NCI-H1417 (cell line): ENCODE measurements at regions not wholly inside any gene's neighbourhood (a gene's known extent, or its start where the extent isn't known, plus 50 kb on each side); places are given as distances from the start of the nearest gene placed in this dataset.

Experiments used
- DNase-seq, 3 experiments: peaks; one replicate each; lab custom pipeline; 2025; lab: John Stamatoyannopoulos, UW

DNA sequence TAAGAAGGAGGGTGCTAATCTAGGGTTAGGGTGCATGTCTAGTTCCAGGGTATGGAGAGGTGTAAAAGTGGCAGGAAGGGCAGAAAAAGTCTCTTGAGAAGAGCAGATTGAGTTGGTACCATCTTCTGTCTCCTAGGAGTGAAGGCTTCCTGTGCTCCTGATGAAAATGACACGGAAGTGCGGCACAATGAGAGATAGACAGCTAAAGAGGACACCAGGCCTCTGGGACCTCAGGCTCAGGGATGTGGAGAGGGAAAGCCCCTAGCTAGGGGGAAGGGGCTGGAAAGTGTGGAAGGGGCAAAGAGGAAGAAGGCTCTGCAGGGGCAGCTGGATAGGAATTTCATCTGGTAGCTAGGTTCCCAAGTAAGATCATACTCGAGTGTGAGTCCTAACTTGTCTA, 498.3 kb upstream of the EEF2KMT start:
- DNase-seq, result no peak

DNA sequence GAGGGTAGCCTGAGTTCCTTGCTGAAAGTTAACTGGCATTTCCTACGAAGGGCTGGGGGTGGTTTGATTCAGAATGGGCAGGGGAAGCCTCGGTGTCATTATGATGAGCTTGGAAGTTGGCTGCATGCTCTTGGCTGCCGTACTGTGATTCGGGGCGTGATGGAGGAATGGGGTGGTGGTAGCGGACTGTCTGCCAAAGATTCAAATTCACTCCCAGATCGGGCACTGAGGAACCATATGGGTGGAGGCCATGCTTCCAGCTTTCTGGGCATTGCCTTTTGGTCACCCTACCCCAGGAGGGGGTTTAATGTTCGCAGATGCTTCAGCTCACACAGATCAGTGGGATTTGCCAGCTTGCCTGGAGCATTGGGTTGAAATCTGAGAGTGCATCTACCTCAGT, 492.8 kb upstream of the EEF2KMT start:
- DNase-seq, result no peak

DNA sequence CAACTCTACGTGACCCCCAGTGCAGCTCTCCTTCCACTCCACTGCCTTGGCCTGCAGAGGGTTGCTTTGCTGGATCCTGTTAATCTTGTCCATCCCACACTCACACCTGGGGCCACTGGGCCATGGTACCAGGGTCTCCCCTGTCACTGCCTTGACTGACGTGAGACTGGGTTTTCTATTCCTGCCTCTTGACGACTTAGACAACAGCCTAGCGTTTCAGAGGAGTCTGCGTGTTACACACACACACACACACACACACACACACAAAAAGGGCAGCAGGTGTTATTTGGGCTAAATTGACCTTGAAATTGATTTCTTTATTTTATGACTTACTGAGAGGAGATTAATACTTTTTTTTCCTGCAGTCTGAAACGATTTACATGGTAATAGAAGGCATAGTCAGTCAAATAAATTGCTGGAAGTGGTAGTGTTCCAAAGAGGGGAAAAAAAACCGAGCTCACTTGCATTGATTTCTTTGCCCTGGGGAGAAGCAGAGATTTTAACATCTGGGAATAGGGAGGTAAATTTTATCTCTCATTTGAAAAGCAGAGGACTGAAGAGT, 492.3 kb upstream of the EEF2KMT start:
- DNase-seq, result no peak

GRCh38 chr16:5584109-5584508, 486.5 kb upstream of the EEF2KMT start:
- DNase-seq, result no peak

DNA sequence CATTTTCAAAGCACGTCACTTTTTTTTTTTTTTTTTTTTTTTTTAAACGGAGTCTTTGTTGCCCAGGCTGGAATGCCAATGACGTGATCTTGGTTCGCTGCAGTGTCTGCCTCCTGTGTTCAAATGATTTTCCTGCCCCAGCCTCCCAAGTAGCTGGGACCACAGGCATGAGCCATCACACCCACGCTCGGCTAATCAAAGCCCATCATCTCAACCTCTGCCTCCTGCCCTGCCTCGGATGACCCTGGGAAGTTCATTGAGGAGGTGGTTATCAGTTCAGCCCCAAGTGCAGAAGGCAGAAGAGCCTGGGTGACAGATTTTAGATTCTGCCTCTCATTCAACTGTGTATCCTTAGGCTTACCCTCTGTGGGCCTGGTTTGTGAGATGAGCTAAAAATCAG, 484.9 kb upstream of the EEF2KMT start:
- DNase-seq, result no peak

DNA sequence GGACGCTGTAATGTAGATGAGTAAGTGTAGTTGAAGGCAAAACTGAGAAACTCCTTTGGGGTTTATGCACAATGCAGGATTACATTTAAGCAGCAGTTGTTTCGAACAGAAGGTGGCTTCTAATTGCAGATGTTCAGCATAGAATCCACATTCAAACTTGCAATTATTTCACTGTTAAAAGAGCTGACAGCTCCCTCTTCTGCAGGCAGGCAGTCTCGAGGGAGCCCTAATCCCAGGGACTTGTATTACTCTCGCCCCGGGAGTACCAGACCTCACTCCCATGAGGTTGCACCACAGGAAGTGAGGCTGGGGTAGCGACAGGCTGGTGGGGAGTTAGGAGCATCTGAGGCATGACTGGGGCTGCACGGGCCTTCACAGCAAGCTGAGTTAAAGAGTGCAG, 484.3 kb upstream of the EEF2KMT start:
- no peak for DNase-seq

- no peak for DNase-seq
These were observed 483.8 kb upstream of the EEF2KMT start for GRCh38 chr16:5581428-5581827.

GRCh38 chr16:5580772-5581171, 483.2 kb upstream of the EEF2KMT start:
- DNase-seq, result peak in 1 of 3 experiments; percentile 80

DNA sequence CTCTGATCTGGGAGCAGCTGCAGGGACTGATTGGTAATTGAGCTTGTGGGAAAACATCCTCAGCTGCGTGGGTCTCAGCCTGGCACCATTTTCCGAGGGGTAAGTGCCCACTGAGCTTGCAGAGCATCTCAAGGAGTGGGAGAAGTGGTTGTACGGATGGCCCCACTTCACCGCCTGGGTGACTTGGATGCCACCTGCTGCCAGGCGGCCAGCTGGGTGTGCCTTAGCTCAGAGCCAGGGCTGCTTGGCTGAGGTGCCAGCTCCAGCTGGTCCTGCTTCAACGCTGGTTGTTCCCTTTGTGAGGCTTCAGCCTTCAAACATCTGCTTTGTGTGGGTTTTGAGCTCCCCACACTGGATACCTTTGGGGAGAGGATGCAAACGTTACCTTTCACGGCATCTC, 482.7 kb upstream of the EEF2KMT start:
- peak in 1 of 3 experiments; percentile 45 for DNase-seq

- DNase-seq, result peak in 1 of 3 experiments; percentile 3
These were observed 481.4 kb upstream of the EEF2KMT start for GRCh38 chr16:5578980-5579379.

- no peak for DNase-seq
These were observed 479.9 kb upstream of the EEF2KMT start for GRCh38 chr16:5577463-5577862.

GRCh38 chr16:5575646-5576245, 478.2 kb upstream of the EEF2KMT start:
- DNase-seq, result no peak

GRCh38 chr16:5575121-5575520, 477.5 kb upstream of the EEF2KMT start:
- no peak for DNase-seq

- DNase-seq, result no peak
These were observed 474.5 kb upstream of the EEF2KMT start for GRCh38 chr16:5572056-5572455.

DNA sequence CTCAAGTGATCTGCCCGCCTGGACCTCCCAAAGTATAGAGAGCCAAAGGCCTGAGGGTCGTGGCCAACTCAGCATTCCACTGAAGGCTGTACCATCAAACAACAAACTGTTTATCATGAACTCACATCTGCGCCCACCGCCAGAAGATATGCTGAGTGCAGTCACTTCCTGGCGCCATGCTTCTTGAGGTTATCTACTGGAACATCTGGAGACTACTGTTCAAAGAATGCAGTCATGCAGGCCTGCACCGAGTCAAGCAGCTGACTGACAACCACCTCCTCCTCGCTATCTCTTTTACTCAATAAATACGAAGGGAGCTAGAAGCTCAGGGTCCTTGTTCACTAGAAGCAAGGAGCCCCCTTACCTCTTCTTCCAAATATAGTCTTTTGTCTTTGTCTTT, 473.9 kb upstream of the EEF2KMT start:
- no peak for DNase-seq

GRCh38 chr16:5561800-5562199, 464.2 kb upstream of the EEF2KMT start:
- DNase-seq, result no peak

GRCh38 chr16:5560084-5560483, 462.5 kb upstream of the EEF2KMT start:
- no peak for DNase-seq

GRCh38 chr16:5557966-5558365, 460.4 kb upstream of the EEF2KMT start:
- no peak for DNase-seq

GRCh38 chr16:5557448-5557847, 459.9 kb upstream of the EEF2KMT start:
- DNase-seq, result no peak

DNA sequence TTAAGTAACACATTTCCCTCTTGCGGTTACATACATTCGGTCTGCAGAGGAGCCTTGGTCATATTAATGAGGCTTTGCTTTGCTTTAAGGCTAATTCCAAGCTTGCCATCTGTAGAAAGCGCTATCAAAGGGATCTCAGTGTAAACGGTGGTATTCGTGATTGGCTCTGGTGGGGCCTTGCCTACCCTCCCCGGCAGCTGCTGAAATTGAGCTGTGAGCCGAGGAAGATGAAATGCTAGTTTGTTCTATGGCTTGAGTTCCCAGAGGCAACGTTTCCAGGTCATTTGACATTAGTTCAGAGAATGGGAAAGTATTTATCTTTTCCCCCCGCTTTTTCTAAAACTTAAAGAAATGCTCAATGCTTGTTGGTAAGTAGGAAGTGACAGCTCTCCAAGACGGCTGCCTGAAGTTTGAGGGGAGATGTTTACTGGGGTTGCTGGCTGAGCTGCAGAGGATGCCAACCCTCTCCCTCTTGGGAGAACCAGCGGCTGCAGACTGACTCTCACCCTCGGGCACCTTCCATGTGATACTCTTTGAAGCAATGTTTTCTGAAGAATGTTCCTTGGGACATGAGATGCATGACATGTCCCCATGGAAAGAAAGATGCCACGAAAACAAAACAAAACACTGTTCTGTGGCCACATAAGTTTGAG, 458.7 kb upstream of the EEF2KMT start:
- no peak for DNase-seq

GRCh38 chr16:5551909-5552308, 454.3 kb upstream of the EEF2KMT start:
- DNase-seq, result no peak

DNA sequence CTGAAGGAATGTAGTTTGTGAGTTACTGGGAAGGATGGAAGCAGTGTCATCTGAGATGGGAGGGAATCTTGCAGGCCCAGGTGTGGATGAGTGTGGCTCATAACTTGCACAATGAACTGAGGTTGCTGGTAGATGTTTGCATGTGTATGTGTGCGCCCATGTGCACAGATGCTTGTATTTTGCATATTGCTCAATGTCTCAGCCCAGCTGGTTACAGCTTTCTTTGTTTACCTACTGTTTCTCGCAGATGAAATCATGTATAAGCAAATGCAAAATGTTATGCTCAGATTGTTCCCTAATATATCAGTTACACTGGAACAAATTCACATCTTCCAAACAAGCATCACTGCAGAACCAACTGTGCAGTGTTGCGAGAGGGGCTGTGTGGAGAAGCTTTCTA, 452.2 kb upstream of the EEF2KMT start:
- DNase-seq, result no peak

- DNase-seq, result no peak
These were observed 443.8 kb upstream of the EEF2KMT start for GRCh38 chr16:5541356-5541755.

DNA sequence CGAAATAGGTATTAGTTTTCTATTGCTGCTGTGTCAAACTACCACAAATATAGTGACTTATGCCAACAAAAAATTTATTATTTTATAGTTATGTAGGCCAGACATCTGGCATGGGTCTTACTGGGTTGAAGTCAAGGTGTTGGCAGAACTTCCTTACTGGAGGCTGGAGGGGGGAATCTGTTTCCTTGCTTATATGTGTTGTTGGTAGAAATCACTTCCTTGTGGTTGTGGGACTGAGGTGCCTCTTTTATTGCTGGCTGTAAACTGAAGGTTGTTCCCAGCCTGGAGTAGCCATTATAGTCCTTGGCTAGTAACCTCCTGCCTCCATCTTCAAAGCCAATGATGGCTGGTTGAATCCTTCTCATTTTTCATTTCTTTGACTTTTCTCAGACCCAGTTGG, 439.8 kb upstream of the EEF2KMT start:
- DNase-seq, result no peak
